Breast epithelium (tissue), 3 donors: ENCODE measurements at regions not wholly inside any gene's neighbourhood (a gene's known extent, or its start where the extent isn't known, plus 50 kb on each side); places are given as distances from the start of the nearest gene placed in this dataset.
"Not testable (repeated sequence)": the region's sequence is repeated elsewhere in the genome, so short reads cannot be mapped to it uniquely, and the experiment has no call there.

Experiments used
- CTCF ChIP-seq, 3 donors: fragments of 450-650 bp; IDR thresholded peaks; one replicate each; pipeline ENCODE4 v1.5.1; 2016 to 2017; ENCODE audit warnings: antibody characterized with exemption in 3 of 3, mild to moderate bottlenecking in 3 of 3, moderate library complexity in 3 of 3
- POLR2A ChIP-seq: fragments of 450-650 bp; IDR thresholded peaks from one replicate; pipeline ENCODE4 v1.6.1; 2016; ENCODE audit warnings: antibody characterized with exemption, mild to moderate bottlenecking, moderate library complexity

DNA sequence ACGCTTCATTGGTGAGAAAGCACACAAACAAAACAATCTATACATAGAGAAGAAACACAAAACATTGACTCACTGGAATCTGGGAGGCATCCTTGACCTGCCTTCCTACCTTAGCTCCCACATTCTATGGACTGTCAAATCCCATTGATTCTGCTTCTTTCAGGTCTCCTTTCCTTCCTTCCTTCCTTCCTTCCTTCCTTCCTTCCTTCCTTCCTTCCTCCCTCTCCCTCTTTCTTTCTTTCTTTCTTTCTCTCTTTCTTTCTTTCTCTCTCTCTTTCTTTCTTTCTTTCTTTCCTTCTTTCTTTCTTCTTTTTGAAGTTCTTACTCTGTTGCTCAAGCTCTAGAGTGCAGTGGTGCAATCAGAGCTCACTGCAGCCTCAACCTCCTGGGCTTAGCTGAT is 108.0 kb upstream of the SGK1 start:
- TF ChIP-seq CTCF (IDR thresholded peaks at IDR 0.05); POLR2A: not testable (repeated sequence)
